ENCODE measurements at regions not wholly inside any gene's neighbourhood (a gene's known extent, or its start where the extent isn't known, plus 50 kb on each side); places are given as distances from the start of the nearest gene placed in this dataset.

GRCh38 chr3:76728426-76728825, 311.5 kb upstream of the ROBO2 start:
- POLR2A ChIA-PET: no interaction called here
- BruUV-seq (replicated peaks): no TSS peak
- no peak overlapping the region for H3K4me2 ChIP-seq (ENCODE audit: insufficient read depth, low read length)
- H2AFZ ChIP-seq (ENCODE audit: low read depth, low read length): no peak overlapping the region
- FAIRE-seq (no peak), DNase-seq (ENCODE audit: extremely low read depth in 1 of 4, low spot score in 3 of 4) (no peak), ATAC-seq (no peak)
- in situ Hi-C loops (cut with MboI): no loop called here
- no peak overlapping the region for H3K27ac ChIP-seq (ENCODE audit: extremely low read depth, low read depth, low read length)
- H3K9me3 ChIP-seq (replicated peaks; ENCODE audit: control insufficient read depth, insufficient read depth, low read depth, low read length): no peaks in the 10 kb centered on the region
- TF ChIP-seq MTA3 (IDR thresholded peaks at IDR 0.05; ENCODE audit: borderline replicate concordance): no peak
- no peak for TF ChIP-seq SP2 (IDR thresholded peaks at IDR 0.05; ENCODE audit: extremely low read depth, low read depth, low read length, poor library complexity, severe bottlenecking)
- TF ChIP-seq HLTF (IDR thresholded peaks at IDR 0.05): no peak
- TF ChIP-seq LCOR (CRISPR knock-in tag; IDR thresholded peaks at IDR 0.05): no peak
- no peak for TF ChIP-seq RFX1 (IDR thresholded peaks at IDR 0.05)
- TF ChIP-seq PTTG1 (tag; IDR thresholded peaks at IDR 0.05; ENCODE audit: low read depth): no peak
- TF ChIP-seq ZNF695 (CRISPR knock-in tag; IDR thresholded peaks at IDR 0.05): no peak
- no peak for TF ChIP-seq NCOA6 (IDR thresholded peaks at IDR 0.05)
- no peak for TF ChIP-seq ZNF507 (tag; conservative IDR thresholded peaks at IDR 0.05)
- TF ChIP-seq ZNF57 (CRISPR knock-in tag; IDR thresholded peaks at IDR 0.05): no peak
- no peak for TF ChIP-seq TEAD1 (CRISPR knock-in tag; IDR thresholded peaks at IDR 0.05)
- TF ChIP-seq, protein P1, sequence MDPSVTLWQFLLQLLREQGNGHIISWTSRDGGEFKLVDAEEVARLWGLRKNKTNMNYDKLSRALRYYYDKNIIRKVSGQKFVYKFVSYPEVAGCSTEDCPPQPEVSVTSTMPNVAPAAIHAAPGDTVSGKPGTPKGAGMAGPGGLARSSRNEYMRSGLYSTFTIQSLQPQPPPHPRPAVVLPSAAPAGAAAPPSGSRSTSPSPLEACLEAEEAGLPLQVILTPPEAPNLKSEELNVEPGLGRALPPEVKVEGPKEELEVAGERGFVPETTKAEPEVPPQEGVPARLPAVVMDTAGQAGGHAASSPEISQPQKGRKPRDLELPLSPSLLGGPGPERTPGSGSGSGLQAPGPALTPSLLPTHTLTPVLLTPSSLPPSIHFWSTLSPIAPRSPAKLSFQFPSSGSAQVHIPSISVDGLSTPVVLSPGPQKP (CRISPR knock-in tag; IDR thresholded peaks at IDR 0.05): no peak
- H3K9me1 ChIP-seq (ENCODE audit: control insufficient read depth, insufficient read depth, low read length): no peaks in the 10 kb centered on the region
- H3K4me3 ChIP-seq: no peak overlapping the region
- no peaks in the 10 kb centered on the region for H3K4me1 ChIP-seq (replicated peaks in 1 of 2; ENCODE audit: control insufficient read depth in 2 of 2, insufficient read depth in 2 of 2, low read length in 2 of 2)
- no peaks in the 10 kb centered on the region for H3K79me2 ChIP-seq (ENCODE audit: control insufficient read depth, insufficient read depth, low read length)
- H4K20me1 ChIP-seq (replicated peaks; ENCODE audit: control insufficient read depth, insufficient read depth, low read length): no peaks in the 10 kb centered on the region
- H3K36me3 ChIP-seq (ENCODE audit: control insufficient read depth, insufficient read depth, low read length): no peaks in the 10 kb centered on the region
- no peak overlapping the region for H3K9ac ChIP-seq (ENCODE audit: insufficient read depth in 1 of 2, low read depth in 2 of 2, low read length in 2 of 2)
- 2% methylated on average over 4 of the region's 4 CpGs for WGBS (ENCODE audit: insufficient coverage, low coverage, missing lambda C conversion rate)
- intact Hi-C loops (cut with micrococcal nuclease): no loop called here
- CTCF ChIA-PET (ENCODE audit: low intra/inter-chr PET ratio): no interaction called here
- no peaks in the 10 kb centered on the region for H3K27me3 ChIP-seq (ENCODE audit: control insufficient read depth in 2 of 2, insufficient read depth in 2 of 2, low read length in 2 of 2)

All from K562 (cell line).